OCI-M2 (cell line): ENCODE measurements at regions not wholly inside any gene's neighbourhood (a gene's known extent, or its start where the extent isn't known, plus 50 kb on each side); places are given as distances from the start of the nearest gene placed in this dataset.

Experiments used
- DNase-seq: peaks from one replicate; lab custom pipeline; 2025; ENCODE audit not compliant: unreplicated experiment; lab: John Stamatoyannopoulos, UW

DNA sequence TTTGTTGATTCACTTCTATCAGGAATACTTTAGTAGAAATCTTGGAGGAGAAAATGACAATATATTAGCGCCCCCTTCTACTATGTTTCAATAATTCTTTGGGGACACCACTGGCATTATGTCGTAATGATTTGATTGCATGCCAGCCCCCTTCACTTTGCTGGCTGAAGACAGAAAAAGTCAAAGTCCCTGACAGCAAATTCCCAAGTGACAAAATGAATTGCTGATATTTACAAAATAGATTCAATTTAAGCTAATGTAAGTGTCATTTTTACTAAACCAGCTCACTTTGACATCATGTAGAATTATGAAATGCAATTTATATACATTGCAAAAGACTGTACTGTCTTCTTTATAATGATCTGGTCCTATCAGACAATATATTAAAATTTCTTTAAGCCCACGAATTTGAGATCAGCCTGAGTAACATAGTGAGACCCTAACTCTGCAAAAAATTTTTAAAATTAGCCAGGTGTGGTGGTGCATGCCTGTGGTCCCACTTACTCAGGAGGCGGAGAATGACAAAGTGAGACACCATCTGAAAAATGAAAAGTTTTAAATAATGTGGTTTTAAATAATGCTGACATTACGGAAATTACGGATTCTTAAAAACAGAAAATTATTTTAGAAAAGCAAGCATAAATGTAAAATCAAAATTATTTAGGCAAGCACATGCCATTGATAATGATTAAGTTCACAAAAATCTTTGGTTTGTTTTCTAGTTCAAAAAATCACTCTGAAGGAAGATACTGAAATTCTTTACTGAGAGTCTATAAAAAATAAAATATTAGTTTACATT is 520.1 kb upstream of the PKDCC start:
- DNase-seq, result no peak

GRCh38 chr2:41535575-41535974 is 512.2 kb upstream of the PKDCC start:
- no peak for DNase-seq

GRCh38 chr2:41540272-41540998 is 507.4 kb upstream of the PKDCC start:
- no peak for DNase-seq

DNA sequence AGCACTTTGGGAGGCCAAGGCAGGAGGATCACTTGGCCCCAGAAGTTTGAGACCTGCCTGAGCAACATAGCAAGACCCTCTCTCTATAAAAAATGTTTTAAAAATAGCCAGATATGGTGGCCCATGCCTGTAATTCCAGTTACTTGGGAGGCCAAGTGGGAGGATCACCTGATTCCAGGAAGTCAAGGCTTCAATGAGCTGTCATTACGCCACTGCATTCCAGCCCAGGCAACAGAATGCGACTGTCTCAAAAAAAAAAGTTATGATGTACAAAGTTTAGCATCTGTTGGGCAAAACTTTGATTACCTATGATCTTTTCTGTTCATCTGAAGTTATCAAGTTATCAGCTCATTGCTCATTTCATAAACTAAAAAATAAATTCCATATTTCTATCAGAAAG is 504.1 kb upstream of the PKDCC start:
- DNase-seq, result no peak

DNA sequence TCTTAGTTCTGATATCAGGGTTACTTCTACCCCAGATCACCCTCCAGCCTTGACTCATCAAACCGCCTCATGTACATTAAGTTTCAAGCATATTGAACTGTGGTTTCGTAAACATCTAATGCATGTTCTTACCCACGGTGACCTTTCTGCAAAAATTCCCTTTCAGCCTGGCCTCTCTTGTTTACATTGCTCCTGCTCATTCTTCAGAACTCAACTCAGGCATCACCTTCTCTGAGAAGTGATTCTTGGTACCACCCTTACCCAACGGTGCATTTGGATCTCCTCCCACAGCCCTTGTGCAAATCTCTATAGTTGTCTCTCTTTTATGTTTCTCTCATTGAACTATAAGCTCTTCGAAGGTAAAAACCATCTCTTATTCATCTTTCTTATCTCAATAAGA is 503.1 kb upstream of the PKDCC start:
- no peak for DNase-seq

GRCh38 chr2:41546031-41546430 is 501.8 kb upstream of the PKDCC start:
- DNase-seq, result no peak

DNA sequence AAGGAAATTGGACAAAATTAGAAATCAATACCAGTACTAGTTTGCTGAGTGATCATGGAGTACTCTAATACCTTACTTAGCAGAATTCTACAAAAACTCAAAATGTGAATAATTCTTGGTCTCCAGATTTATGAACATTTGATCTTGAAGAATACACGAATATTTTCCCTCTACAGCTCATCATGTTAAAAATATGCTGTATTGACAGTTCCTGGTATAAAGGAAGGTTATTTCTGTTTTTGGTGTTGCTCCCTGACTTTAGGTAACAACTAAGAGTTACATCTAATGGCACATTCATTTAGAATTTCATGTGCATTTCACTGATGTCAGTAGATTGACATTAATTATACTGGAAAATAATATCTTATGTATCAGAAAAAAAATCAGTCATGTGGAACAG is 479.2 kb upstream of the PKDCC start:
- no peak for DNase-seq

DNA sequence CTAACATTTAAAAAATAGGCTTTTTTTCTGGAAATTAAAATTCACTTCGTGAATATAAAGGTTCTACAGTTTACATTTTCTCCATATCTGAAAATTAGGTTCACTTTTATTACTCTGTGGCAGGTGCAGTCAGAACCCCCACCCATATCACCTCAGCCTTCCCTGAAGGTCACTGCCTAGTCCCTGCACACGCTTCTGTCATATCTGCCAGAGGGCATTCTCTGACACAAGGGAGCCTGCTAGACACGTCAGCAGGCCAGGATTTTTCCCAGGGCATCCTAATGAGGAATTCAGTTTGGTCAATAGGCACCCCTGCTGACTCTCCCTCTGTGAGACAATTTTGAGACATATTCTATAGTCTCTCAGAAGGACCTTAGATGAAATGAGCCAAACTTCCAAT is 475.7 kb upstream of the PKDCC start:
- no peak for DNase-seq

DNA sequence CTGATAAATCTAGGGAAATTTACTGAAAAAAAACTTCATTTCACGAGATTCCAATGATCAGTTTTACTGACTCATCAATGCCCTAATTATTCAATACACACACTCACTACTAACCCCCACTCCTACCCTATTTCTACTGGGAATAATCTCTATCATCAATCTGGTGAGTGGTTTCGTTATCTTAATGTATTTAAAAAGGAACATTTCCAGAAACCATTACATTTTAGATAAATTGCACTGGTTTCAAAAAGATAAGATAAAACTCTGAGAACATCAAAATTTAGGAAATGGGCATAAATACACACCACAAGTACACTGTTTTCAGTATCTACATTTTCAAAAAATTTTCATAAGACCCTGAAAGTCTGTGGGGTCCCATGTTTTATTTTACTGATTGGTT is 471.4 kb upstream of the PKDCC start:
- no peak for DNase-seq

DNA sequence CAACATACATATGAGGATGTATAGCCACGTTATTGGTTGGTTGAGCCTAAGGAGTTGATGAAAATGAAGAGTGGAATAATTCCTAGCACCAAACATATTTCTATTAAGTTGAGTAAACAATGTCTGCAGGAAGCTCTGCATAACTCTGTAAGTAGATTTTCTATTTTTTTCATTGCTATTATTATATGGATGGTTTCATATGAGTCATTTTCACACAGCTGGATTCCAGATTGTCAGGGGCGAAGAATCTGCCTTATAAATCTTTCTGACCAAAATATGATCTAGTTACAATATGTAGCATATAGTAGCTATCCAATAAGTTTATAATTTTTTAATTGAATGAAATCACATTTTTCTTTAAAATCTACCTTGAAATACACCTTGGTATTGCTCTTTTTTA is 468.0 kb upstream of the PKDCC start:
- no peak for DNase-seq

DNA sequence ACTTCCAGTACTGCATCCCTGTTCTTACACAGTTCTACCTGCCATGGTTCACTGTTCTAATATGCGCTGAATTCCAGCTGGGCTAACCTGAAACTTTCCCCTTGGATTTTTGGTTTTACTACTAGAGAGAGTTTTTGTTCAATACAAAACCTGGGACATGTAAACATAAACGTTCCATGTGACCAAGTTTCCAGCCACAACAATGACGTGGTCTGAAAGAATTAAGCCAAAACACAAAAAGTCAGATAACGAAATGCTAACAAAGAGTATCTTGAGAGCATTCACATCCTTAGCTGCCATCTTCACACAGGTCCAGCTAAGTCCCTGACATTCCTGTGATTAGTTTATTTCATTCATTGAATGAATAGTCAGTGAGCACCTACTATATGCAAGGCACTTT is 467.0 kb upstream of the PKDCC start:
- DNase-seq, result no peak

DNA sequence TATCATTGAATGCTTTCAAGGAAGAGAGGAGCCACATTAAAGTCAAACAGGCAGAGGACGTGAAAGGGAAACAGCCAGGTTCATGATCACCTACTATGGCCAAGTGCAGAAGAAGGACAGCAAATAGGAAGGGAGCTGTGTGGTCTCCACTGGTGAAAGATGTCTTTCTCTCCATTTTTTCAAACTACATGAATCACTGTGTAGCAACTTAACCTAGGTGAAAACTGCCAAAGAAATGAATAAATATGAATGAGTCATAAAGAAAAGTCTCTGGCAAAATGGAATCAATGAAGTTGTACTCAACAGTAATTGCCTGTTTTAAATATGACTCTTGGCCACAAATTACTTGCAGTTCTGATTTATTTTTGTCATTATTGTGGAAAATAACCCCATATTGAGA is 452.6 kb upstream of the PKDCC start:
- no peak for DNase-seq

DNA sequence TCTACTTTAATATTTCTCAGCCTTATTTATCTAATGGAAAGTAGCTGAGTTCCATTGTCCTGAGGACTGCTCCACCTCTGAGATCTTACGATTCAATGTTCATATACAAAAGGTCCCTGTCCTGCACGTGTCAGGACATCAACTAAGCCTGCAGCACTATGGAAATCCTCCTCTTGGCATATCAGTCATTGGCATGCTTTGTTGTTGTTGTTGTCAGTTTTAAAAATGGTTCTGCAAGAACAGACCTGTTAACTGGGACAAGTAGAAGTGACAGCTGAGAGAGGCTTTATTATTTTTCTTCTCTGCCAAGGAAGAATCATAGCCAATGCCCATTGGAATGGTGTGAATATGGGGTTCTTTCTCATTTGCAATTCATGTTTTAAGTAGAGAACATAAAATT is 450.1 kb upstream of the PKDCC start:
- no peak for DNase-seq

DNA sequence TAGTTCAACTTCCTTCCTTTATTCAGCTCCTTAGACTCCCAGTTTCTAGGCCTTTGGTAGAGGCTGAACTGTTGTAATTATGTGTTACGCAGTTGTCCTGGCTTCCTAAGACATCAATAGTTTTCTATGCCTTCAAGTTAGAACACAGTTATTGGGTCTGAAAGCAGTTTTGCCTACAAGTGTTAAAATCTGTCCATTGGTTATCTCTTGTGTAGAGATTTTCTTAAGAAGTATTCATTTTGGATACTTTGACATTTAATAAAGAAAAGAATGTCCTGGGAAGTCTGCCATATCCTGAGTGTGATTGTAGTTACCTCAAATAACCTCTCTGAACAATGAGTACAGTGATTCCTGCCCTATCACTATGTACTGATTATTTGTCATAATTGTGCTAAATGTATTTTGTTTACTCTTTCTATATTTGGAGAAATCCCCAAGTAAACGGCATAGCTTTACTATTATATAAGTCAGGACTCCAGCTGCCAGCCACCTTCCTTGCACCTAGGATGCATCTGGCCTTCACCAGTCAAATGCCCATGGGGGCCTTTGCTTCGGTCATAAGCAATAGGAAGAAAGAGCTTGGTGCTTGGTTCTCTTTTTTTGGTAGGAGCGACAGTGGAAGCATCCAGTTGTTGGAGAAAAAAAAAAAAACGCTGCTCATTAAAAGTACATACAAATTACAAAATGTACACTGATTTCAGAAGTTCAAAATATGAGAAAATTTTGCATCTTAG is 449.5 kb upstream of the PKDCC start:
- DNase-seq, result no peak

- no peak for DNase-seq
Measured at GRCh38 chr2:41600460-41600859, 447.4 kb upstream of the PKDCC start.

DNA sequence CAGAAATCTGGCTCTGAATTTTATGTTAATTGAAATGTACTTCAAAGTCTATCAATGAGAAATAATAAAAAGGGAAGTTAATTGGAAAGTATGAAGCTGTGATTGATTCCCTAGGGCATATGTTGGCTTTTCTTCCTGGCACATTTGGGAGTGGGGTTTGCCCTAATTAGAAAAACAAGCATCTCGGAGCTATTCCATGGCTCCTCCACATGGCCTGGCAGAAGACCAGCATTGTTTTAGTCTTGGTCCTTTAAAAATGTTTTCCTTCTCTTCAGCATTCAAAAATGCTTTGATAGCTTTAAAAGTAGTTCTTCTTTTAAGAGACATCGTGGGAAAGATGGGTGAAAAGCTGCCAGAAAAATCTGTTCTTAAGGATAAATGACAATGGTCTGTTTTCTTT is 445.5 kb upstream of the PKDCC start:
- DNase-seq, result no peak

DNA sequence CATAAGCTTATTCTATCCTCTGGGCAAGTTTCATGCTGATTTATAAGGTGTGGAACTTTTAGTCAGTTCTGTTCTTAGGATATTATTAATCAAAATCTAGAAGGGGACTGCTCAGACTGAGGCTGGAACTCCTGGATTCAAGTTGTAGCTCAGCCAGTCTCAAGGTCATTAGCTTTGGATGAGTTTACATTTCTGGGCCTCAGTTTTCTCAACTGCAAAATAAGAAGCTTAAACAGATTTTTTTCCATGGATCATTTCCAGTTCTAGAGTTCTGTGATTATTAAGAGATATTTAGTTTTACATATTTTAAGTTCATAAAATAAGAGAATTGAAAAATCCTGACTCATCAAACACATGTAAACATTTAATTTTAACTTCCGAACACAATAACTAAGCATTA is 442.5 kb upstream of the PKDCC start:
- DNase-seq, result no peak

DNA sequence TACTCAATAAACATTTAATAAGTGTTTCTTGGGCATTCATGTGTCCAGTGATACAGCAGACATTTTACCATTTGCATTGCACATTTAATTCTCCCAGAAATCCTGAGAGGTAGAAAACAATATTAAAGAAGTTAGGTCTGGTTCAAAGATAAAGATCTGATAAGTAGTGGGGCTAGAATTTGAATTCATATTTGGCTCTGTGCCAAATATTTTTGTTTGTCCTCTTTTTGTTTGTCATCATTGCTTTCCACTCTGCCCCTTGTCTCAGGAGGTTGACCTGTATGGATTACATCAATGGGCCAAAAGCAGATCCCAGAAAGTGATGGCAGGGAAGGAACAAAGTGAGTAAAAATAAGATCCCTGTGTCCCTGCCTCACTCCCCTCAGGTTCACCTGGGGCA is 441.9 kb upstream of the PKDCC start:
- no peak for DNase-seq

DNA sequence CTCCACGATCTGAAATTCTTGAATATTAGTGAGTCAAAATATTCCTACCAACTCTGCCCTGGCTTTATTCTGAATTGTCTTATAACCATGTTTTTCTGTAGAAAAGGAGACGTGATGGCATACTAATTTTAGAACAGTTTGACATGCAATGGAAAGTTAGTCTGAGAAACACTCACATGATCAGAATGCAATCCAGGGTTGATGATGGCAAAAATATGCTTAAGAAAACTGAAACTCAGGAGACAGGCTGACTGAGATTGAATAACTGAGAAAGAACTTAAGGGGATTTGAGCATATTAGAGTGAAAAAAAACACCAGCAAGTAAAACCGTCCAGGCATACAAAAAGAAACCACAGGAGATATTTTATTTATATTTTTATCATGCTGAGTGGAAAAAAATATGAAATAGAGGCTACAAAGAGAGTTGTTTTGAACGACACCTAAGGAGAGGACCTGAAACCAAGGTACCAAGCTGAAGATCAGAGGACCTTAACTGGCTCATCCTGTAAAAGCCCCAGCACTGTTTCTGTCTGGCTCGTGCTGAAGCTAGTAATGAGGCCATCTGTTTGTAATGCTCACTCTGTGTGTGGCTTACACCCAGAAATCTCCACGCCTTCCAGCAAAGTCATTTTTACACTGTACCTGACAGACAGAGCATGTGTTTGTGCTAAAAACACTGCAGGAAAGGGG is 437.2 kb upstream of the PKDCC start:
- DNase-seq, result no peak

DNA sequence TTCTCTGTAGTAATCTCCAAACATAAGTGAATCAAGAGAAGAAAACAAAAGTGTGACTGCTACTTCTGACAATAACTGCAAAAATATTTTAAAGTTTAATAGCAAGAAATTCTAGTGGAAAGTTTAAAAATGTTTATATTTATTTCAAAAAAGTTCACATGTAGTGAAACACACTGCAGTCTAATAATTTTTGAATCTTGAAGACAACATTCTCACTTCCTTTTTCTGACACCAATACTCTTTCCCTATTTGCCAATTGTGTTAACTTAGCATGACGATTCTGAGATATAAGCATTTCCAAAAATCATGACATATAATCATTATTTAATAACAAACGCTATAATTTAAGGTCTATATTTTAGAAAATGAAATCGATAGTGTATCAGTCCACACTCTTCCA is 429.1 kb upstream of the PKDCC start:
- DNase-seq, result no peak

- DNase-seq, result no peak
Measured at GRCh38 chr2:41621095-41621494, 426.7 kb upstream of the PKDCC start.

DNA sequence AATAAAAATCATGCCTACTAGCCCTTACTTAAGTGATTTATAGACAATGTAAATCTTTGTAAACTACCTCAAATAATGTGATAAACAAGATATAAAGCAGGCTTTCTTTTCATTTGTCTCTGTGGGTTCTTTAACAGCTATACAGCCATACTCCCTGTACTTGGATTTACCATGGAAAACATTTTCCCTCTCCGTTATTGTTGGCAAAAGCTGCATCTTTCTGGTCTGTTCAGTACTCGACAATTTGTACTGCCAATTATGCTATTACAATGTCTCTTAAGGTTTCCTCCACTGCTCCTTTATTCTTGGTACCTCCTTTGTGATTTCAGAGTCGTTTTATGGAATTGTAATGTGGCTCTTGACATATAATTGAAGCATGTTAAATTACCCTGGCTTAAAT is 426.3 kb upstream of the PKDCC start:
- no peak for DNase-seq
